Adrenal gland (tissue), 9 donors: ENCODE measurements at regions not wholly inside any gene's neighbourhood (a gene's known extent, or its start where the extent isn't known, plus 50 kb on each side); places are given as distances from the start of the nearest gene placed in this dataset.

Experiments
- DNase-seq, 7 donors: peaks; one replicate each; pipeline ENCODE4 v3.0.0-alpha.2; 2019 to 2020
- H3K27ac ChIP-seq, 5 donors: fragments of 200-600 bp; sonication (generic) in 4 of 5; 1 replicate in 3 of 5; 2 replicates in 2 of 5; pipeline versions ENCODE4 v1.5.1 to v1.8.0; 2016 to 2020; ENCODE audit warnings: mild to moderate bottlenecking in 1 of 5
- H3K27me3 ChIP-seq: fragments of 200-600 bp; 2 replicates; pipeline ENCODE4 v1.8.0; 2021
- H3K36me3 ChIP-seq, 2 donors: fragments of 200-600 bp; replicated peaks in 1 of 2; 1 replicate in 1 of 2; 2 replicates in 1 of 2; pipeline versions ENCODE4 v1.5.1 to v1.8.0; 2018 to 2022
- H3K4me1 ChIP-seq, 2 donors: fragments of 200-600 bp; replicated peaks in 1 of 2; 1 replicate in 1 of 2; 2 replicates in 1 of 2; pipeline versions ENCODE4 v1.5.1 to v1.8.0; 2018 to 2021
- H3K4me3 ChIP-seq, 4 donors: fragments of 200-600 bp; sonication (generic) in 3 of 4; one replicate each; pipeline ENCODE4 v1.5.1; 2016 to 2018
- H3K9me3 ChIP-seq, 3 donors: fragments of 200-600 bp; sonication (generic) in 1 of 3; replicated peaks in 1 of 3; 1 replicate in 2 of 3; 2 replicates in 1 of 3; pipeline versions ENCODE4 v1.5.1 to v1.8.0; 2016 to 2021
- POLR2A ChIP-seq, 2 donors: fragments of 450-650 bp; IDR thresholded peaks; one replicate each; pipeline ENCODE4 v1.6.1; 2017; ENCODE audit warnings: antibody characterized with exemption in 2 of 2, mild to moderate bottlenecking in 2 of 2, moderate library complexity in 1 of 2
- WGBS, 4 donors: extraction: QIAGEN DNeasy Blood & Tissue Kit in 2 of 4; methylation state at CpG; one replicate each; pipeline versions ENCODE4 v1.1.5 to v1.1.7; 2013 to 2017; 5-methylcytosine and 5-hydroxymethylcytosine counted together
- intact Hi-C, 2 donors: fragments of 100-400 bp; cut with DNase I; formaldehyde crosslinking; loops; one replicate each; pipeline versions ENCODE4 v1.14.1 to v1.15.0; 2022 to 2023
- TF ChIP-seq, protein P1 (sequence below), 6 experiments: fragments of 450-650 bp in 4 of 6; fragments of 200-600 bp in 2 of 6; sonication (generic) in 1 of 6; IDR thresholded peaks; 1 replicate in 5 of 6; 2 replicates in 1 of 6; pipeline versions ENCODE4 v1.5.1 to v1.8.0; 2016 to 2021; ENCODE audit warnings: antibody characterized with exemption in 6 of 6, mild to moderate bottlenecking in 2 of 6, moderate library complexity in 1 of 6
- donor health status: healthy with polysubstance abuse.
- donor health status: Bipolar disorder and iron deficiency.
- donor health status: DM: yes; HTN: yes; CAD: no.
- donor health status: DM: no; HTN: no; CAD: no.
- donor health status: DM: no; HTN: no; CAD: no.

DNA sequence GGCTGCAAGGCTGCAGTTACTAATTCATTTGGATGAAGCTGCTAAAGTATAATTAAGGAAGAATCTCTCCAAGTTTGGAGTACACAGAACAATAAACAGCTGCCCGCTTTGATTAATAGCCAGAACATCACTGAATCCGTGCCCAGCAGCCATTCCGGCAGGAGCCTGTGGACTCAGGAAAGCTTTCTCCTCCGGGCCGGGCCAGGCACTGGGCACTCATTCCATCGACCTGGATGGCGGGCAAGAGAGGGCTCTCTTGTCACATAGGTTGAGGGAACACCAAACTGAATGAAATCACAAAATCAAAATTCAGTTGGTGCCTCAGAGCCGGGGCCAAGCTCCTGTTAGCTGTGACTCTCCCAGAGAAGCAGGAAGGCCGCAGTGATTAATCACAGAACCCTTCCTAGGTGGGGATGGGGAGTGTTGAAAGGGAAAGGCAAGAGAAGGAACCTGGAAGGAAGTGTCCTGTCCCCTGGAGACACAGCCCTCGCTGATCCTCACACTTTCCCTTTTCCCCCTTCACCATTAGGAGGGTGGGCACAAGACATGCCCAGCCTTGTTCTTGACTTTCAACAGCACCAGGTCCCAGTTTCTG lies 306.7 kb downstream of the NPHP4 start:
- no peaks in the 10 kb centered on the region for H3K9me3 ChIP-seq
- no peak for TF ChIP-seq POLR2A (IDR thresholded peaks at IDR 0.05)
- TF ChIP-seq, protein P1, sequence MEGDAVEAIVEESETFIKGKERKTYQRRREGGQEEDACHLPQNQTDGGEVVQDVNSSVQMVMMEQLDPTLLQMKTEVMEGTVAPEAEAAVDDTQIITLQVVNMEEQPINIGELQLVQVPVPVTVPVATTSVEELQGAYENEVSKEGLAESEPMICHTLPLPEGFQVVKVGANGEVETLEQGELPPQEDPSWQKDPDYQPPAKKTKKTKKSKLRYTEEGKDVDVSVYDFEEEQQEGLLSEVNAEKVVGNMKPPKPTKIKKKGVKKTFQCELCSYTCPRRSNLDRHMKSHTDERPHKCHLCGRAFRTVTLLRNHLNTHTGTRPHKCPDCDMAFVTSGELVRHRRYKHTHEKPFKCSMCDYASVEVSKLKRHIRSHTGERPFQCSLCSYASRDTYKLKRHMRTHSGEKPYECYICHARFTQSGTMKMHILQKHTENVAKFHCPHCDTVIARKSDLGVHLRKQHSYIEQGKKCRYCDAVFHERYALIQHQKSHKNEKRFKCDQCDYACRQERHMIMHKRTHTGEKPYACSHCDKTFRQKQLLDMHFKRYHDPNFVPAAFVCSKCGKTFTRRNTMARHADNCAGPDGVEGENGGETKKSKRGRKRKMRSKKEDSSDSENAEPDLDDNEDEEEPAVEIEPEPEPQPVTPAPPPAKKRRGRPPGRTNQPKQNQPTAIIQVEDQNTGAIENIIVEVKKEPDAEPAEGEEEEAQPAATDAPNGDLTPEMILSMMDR (IDR thresholded peaks at IDR 0.05), result no peak
- WGBS, 4 donors, result 64 to 76% (median 68%) methylated on average over 10 of the region's 10 CpGs
- intact Hi-C loops, result no loop called here
- no peaks in the 10 kb centered on the region for H3K4me1 ChIP-seq
- no peaks in the 10 kb centered on the region for H3K27me3 ChIP-seq
- H3K36me3 ChIP-seq, result no peaks in the 10 kb centered on the region
- H3K4me3 ChIP-seq, result no peak overlapping the region
- peak overlapping the region in 1 of 5 donors; percentile 28 for H3K27ac ChIP-seq
- no peak for DNase-seq

DNA sequence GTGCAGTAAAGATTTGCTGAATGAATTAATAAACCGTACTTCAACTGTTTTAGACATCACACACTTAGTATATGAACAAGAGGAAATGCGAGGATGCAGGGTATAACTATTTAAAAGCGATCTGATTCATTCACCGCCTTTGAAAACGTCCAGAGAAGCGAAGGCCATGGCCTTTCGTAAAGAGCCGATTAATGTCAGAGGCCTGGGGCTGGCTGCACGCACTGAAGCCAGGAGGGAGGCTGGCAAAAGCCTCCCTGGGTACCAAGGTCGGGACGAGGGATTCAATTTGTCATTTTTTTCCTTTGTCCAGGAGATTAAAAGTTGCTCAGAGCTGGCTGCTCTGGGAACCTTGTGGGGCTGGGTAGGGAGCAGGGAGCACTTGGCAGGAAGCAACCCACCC lies 307.4 kb downstream of the NPHP4 start:
- no peak overlapping the region for H3K4me3 ChIP-seq
- H3K4me1 ChIP-seq, result no peaks in the 10 kb centered on the region
- peak overlapping the region in 1 of 5 donors; percentile 77 for H3K27ac ChIP-seq
- intact Hi-C loops, result no loop called here
- 36 to 63% (median 44%) methylated on average over 11 of the region's 11 CpGs for WGBS, 4 donors
- TF ChIP-seq POLR2A (IDR thresholded peaks at IDR 0.05), result no peak
- TF ChIP-seq, protein P1 (IDR thresholded peaks at IDR 0.05), result no peak
- H3K36me3 ChIP-seq, result no peaks in the 10 kb centered on the region
- peak in 6 of 7 donors; percentile 25 to 60 (median 52) for DNase-seq
- H3K9me3 ChIP-seq, result no peaks in the 10 kb centered on the region
- H3K27me3 ChIP-seq, result no peaks in the 10 kb centered on the region

DNA sequence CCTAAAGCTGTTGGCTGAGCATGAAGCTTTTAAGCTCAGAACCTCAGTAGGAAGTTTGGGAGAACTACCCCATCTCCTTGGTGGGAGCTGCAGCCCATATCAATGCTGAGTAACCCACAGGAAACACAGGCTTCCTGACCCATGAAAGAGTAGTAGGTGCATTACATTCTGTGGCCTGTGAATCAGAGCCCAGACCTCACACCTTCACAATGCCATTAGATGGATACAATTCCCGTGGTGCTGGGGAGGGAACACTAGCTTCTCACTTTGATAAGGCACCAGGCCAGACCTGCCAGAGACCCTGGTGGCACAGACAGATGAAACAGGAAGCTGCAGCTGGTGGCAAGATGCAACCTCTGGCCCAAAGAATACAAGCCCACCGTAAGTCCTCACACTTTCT lies 308.8 kb downstream of the NPHP4 start:
- intact Hi-C loops, result no loop called here
- H3K27me3 ChIP-seq, result no peaks in the 10 kb centered on the region
- no peaks in the 10 kb centered on the region for H3K36me3 ChIP-seq
- no peak for TF ChIP-seq POLR2A (IDR thresholded peaks at IDR 0.05)
- TF ChIP-seq, protein P1 (IDR thresholded peaks at IDR 0.05), result no peak
- 43 to 74% (median 60%) methylated on average over 1 to 2 of the region's 2 CpGs for WGBS, 4 donors
- H3K9me3 ChIP-seq, result no peaks in the 10 kb centered on the region
- H3K27ac ChIP-seq, result no peak overlapping the region
- DNase-seq, result no peak
- H3K4me1 ChIP-seq, result no peaks in the 10 kb centered on the region
- no peak overlapping the region for H3K4me3 ChIP-seq

DNA sequence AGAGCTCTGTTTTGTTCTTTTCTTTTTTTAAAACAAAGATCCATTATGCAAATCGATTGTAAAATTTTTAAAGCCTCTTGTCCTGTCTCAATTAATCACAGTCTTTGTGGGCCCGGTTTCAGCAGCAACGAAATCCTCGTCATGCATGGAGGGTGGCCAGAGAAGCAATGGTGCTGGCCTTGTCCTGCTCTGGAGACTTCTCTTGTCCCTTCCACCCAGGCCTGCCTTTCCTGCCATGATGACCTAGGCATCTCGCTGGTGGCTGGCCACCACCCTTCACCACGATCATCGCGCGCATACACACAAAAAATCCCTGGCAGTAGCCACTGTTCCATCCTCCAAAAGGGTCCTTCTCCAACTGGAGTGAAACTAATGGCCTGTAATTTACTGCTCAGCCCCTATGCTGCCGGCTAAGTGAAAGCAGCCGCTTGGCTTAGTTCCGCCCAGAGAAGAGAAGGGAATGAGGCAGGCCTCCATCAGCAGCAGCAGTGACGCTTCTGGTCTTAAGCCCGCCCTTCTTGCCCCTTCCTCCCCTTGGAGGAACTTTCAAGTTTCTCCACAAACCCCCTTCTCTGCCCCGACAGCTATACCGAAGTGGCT lies 309.5 kb downstream of the NPHP4 start:
- WGBS, 4 donors, result 79 to 87% (median 84%) methylated on average over 16 of the region's 16 CpGs
- Histone ChIP-seq H3K4me1 (no peaks in the 10 kb centered on the region), H3K4me3 (no peak overlapping the region), H3K27ac (no peak overlapping the region), H3K36me3 (no peaks in the 10 kb centered on the region), H3K9me3 (no peaks in the 10 kb centered on the region), H3K27me3 (no peaks in the 10 kb centered on the region)
- TF ChIP-seq, protein P1 (IDR thresholded peaks at IDR 0.05), result no peak
- no peak for TF ChIP-seq POLR2A (IDR thresholded peaks at IDR 0.05)
- no peak for DNase-seq
- intact Hi-C loops, result no loop called here
